HuH-7 (cell line): ENCODE measurements at regions not wholly inside any gene's neighbourhood (a gene's known extent, or its start where the extent isn't known, plus 50 kb on each side); places are given as distances from the start of the nearest gene placed in this dataset.
A peak's percentile ranks its signal among the peaks of the same experiment; 100 is the strongest.
"Not testable (repeated sequence)": the region's sequence is repeated elsewhere in the genome, so short reads cannot be mapped to it uniquely, and the experiment has no call there.

Source experiments
- DNase-seq: peaks from one replicate; pipeline ENCODE4 v3.0.0; 2011; ENCODE audit warnings: low spot score

GRCh38 chr13:107916902-107917301 is 298.4 kb downstream of the LIG4 start:
- DNase-seq = not testable (repeated sequence)

GRCh38 chr13:107912745-107913144 is 302.6 kb downstream of the LIG4 start:
- DNase-seq = no peak

- DNase-seq = no peak
Measured at GRCh38 chr13:107907065-107907805, 308.1 kb downstream of the LIG4 start.

DNA sequence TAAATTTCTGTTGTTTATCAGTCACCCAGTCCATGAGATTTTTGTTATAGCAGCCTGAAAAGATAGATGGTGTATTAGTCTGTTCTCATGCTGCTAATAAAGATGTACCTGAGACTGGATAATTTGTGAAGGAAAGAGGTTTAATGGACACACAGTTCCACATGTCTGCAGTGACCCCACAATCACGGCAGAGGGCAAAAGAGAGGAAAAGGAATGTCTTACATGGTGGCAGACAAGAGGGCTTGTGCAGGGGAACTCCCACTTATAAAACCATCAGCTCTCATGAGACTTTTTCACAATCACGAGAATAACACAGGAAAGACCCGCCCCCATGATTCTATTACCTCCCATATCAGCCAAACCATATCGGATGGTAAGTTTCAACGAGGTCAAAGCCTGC is 309.2 kb downstream of the LIG4 start:
- DNase-seq = no peak

DNA sequence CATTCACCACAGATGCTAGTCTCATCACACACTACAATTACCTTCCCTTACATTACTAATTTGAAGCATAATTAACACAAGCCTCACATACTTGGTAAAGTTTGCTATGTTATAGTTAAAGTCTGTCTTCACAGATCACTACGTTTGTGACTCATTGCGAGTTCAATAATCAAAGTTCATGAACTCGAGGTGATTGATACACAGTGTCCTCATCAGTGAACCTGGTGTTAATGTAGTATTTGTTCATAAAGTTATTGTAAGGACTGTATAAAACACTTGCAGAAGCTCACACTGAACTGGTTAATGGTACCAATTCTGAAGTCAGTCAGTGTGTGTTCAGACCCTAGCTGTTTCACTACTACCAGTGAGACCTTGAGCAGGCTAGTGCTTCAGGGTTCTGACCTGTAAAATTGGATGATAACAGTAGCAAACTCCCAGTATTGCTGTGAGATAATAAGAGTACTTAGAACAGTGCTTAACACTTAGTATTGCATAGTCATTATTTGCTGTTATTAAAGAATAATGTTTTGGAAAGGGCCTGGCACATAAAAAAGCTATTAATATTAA is 313.3 kb downstream of the LIG4 start:
- no peak for DNase-seq

- DNase-seq = no peak
Measured at GRCh38 chr13:107901230-107901629, 314.1 kb downstream of the LIG4 start.

DNA sequence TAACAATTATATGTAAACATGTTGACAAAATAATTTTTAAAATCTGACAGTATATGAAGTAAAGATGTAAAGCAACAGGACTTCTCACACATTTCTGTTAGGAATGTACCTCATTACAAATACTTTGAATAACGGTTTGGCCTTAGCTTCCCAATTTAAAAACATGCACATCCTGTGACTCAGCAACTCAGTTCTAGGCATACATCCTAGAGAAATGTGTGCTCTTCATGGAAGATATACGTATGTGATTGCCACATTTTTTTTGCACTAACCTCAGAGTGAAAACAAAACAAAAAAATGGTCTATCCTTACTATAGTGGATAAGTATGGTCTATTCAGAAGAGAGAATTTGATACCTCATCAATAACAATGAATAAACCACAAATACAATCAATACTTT is 314.6 kb downstream of the LIG4 start:
- no peak for DNase-seq

DNA sequence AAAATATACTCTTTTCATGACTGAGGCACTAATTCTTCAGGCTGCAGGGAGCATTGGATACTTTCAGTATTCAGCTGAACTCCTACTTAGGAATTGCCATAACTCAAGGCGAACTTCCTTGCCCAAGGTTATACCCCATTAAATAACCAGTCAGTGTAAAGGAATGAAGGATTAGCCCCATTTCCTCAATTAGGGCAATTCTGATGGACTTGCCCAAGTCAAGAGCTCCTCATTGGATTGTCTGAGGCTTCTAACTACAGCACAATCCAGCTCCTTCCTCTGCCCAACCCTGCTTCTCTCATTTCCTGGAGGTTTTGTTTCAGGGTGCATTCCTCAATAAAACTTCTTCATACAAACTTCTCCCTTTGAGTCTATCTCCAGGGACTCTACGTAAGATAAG is 329.2 kb downstream of the LIG4 start:
- no peak for DNase-seq

DNA sequence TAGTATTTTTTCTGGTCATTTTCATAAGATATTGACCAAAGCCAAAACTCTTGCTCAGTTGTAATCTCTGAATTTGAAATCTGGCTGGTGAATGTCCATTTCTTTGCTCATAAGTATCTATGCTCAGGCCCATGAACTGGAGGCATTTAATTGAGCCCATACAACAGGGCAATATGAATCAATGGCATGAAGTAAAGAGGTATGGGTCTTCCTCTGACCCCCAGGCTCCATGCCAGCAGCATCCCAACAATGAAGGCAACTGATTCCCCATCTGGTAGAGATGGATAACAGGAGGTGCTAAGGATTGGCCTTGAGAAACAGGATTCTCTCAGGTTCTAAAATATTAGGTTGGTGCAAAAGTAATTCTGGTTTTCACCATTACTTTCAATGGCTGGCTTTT is 330.8 kb downstream of the LIG4 start:
- no peak for DNase-seq

DNA sequence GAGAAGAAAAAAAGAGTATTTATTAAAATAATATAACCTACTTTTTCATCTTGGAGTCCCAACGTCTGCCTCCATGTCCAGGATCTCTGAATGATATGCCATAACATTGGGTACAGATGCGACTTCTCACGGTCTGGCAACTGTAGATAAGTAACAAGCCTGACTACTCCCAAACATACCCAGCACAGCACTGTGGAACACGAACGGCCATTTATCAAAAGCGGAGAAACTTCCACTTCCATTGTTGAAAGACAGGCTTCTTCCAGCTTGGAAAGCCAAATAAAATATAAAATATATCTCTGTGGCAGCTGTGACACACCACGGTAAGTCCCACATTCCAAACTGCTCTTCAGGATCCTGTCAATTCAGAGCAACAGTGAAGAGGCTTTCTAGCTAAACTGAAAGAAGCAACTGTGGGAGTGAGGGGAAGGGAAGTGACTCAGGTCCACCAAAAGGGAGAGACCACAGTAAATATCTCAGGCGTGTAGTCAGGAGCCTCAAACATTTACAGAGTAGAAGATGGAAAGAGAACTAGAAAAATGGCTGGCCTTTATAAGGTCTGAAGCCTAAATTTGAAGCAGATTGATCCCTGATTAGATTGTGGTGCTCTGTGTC is 331.7 kb downstream of the LIG4 start:
- no peak for DNase-seq

- DNase-seq = no peak
Measured at GRCh38 chr13:107882708-107883560, 332.4 kb downstream of the LIG4 start.

DNA sequence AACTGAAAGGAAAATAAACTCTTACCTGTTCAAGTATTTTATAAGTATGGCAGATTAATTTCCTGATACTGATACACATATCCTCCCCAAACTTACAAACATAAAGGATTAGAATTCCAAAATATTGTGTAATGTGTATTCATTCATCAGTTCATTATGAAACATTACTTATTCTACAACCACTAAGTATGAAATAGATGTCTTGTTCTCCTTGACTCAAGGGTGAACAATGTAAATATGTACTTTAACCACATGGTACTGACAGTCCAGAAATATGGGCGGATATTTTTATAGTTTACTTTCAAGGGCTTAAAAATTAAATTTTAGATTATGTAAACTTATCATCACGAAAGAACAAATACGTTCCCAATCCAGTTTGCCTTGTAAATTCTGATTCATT is 334.0 kb downstream of the LIG4 start:
- no peak for DNase-seq

- DNase-seq = no peak
Measured at GRCh38 chr13:107874456-107874855, 340.9 kb downstream of the LIG4 start.

GRCh38 chr13:107873926-107874325 is 341.4 kb downstream of the LIG4 start:
- no peak for DNase-seq

DNA sequence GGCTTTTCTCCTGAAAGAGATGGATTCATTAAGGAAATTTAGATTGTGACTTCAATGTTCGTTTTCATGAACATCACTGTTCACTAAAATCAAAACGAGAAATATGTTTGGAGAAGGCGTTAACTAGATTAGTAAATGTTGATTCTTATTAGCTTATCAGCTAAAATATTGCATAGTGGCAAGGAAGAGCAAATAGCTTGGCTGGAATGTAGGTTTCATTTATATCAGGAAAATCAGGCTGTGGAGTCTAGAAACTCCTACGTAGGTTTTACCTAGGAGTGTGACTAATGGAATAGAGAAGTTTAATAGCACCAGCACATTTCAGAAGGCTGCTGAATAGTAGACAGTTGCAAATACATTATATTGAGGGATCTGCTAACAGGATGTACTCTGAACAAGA is 344.9 kb downstream of the LIG4 start:
- no peak for DNase-seq

GRCh38 chr13:107867701-107868661 is 347.4 kb downstream of the LIG4 start:
- peak; percentile 57 for DNase-seq

- DNase-seq = peak; percentile 37
Measured at GRCh38 chr13:107866941-107867623, 348.3 kb downstream of the LIG4 start.

GRCh38 chr13:107866032-107866940 is 349.1 kb downstream of the LIG4 start:
- no peak for DNase-seq

DNA sequence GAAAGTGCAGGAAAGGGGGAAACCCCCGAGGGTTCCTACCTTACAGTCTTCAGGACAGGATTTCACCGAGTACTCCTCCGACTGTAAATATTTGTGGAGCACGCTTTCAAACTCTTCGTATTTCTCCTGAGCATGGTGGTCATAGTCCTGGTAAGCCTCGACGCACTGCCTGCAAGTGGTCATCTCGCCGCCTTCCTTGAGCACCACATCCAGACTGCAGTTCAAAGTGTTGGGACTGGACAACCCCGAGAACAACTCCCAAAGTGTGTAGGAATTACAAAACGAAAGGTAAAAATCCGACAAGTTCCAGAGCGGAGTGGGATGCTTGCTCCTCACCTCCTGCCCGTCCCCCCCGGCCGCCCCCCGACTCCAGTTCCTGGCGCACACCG is 349.7 kb downstream of the LIG4 start:
- DNase-seq = no peak

GRCh38 chr13:107865318-107865575 is 350.1 kb downstream of the LIG4 start:
- DNase-seq = no peak
